Lower lobe of right lung (tissue), 2 donors: ENCODE measurements at regions not wholly inside any gene's neighbourhood (a gene's known extent, or its start where the extent isn't known, plus 50 kb on each side); places are given as distances from the start of the nearest gene placed in this dataset.

Source experiments
- ATAC-seq, 2 donors: fragments of 200-7000 bp; cut with Tn5 transposase; one replicate each; pipeline ENCODE4 v1.9.1; 2020 to 2022; ENCODE audit warnings: mild to moderate bottlenecking in 2 of 2, moderate library complexity in 2 of 2
- DNase-seq: peaks from one replicate; pipeline ENCODE4 v3.0.0-alpha.2; 2020
- H3K27ac ChIP-seq: fragments of 200-600 bp; one replicate; pipeline ENCODE4 v1.8.0; 2022
- H3K27me3 ChIP-seq: fragments of 200-600 bp; one replicate; pipeline ENCODE4 v1.8.0; 2022; ENCODE audit warnings: low read depth
- H3K36me3 ChIP-seq: fragments of 200-600 bp; one replicate; pipeline ENCODE4 v1.8.0; 2022; ENCODE audit warnings: mild to moderate bottlenecking
- H3K4me1 ChIP-seq: fragments of 200-600 bp; one replicate; pipeline ENCODE4 v1.8.0; 2022
- H3K4me3 ChIP-seq: fragments of 200-600 bp; one replicate; pipeline ENCODE4 v1.8.0; 2022; ENCODE audit warnings: mild to moderate bottlenecking
- H3K9me3 ChIP-seq: fragments of 200-600 bp; one replicate; pipeline ENCODE4 v1.8.0; 2022
- CTCF ChIP-seq: fragments of 200-600 bp; IDR thresholded peaks from one replicate; pipeline ENCODE4 v1.8.0; 2022; ENCODE audit warnings: antibody characterized with exemption, mild to moderate bottlenecking
- intact Hi-C: fragments of 100-400 bp; cut with DNase I; formaldehyde crosslinking; loops from one replicate; pipeline ENCODE4 v1.11.0; 2022
- donor health status: DM: no; HTN: yes; CAD: no; lungs with severe emphysema.

- Histone ChIP-seq H3K27ac (no peak overlapping the region), H3K9me3 (no peaks in the 10 kb centered on the region), H3K27me3 (no peaks in the 10 kb centered on the region), H3K36me3 (no peaks in the 10 kb centered on the region), H3K4me3 (no peak overlapping the region), H3K4me1 (no peaks in the 10 kb centered on the region)
- DNase-seq (no peak), ATAC-seq (no peak)
- intact Hi-C loops: no loop called here
- TF ChIP-seq CTCF: no peak
These were observed 1182.7 kb downstream of the FSTL5 start for GRCh38 chr4:160981083-160981482.

DNA sequence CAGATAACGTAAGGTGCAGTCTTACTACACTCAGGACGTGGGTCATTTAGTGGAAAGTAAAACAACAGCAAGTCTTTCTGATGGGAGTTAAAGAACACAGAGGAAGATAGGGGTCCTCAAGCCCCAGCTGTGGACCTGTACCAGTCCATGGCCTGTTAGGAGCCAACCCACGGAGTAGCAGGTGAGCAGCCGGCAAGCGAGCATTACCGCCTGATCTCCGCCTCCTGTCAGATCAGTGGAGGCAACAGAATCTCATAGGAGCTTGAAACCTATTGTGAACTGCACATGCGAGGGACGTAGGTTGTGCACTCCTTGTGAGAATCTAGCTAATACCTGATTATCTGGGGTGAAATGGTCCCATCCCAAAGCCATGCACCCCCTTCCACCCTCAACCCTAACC, 1180.8 kb downstream of the FSTL5 start:
- Histone ChIP-seq H3K27ac (no peak overlapping the region), H3K4me1 (no peaks in the 10 kb centered on the region), H3K27me3 (no peaks in the 10 kb centered on the region), H3K4me3 (no peak overlapping the region), H3K36me3 (no peaks in the 10 kb centered on the region), H3K9me3 (no peaks in the 10 kb centered on the region)
- TF ChIP-seq CTCF: no peak
- intact Hi-C loops: no loop called here
- ATAC-seq: no peak
- DNase-seq: no peak

GRCh38 chr4:161002386-161002785, 1161.4 kb downstream of the FSTL5 start:
- intact Hi-C loops: no loop called here
- no peak overlapping the region for H3K4me3 ChIP-seq
- no peaks in the 10 kb centered on the region for H3K9me3 ChIP-seq
- no peak for TF ChIP-seq CTCF
- H3K36me3 ChIP-seq: no peaks in the 10 kb centered on the region
- no peak overlapping the region for H3K27ac ChIP-seq
- DNase-seq (no peak), ATAC-seq (no peak)
- H3K27me3 ChIP-seq: no peaks in the 10 kb centered on the region
- H3K4me1 ChIP-seq: no peaks in the 10 kb centered on the region

DNA sequence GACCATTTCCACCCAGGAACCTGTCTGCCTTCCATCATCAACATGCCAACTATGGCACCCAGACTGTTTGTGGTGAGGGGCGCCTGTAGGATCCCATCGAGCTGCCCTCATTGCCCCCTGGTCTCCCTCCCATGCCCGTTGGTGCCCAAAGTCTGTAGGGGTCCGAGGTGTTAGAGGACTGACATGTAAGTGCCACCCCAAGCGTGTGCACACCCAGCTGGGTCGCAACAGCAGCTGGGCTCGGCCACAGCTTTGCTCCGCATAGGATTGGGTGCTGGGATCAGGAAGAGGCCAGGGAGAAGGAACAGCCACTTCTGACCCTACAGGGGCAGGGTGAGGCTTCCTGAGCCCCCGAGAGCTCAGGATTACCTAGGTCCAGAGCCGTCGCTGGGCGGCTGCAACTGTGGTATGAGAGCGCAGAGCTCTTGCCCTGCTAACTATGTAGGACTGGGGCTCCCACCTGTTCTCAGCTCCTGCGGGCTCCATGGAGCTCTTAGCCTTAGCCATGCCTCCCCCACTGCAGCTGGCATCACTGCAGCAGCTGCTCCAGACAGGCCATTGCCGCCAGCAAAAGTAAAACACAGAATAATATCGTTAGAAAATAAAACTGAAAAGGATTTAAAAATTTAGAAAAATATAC, 1160.3 kb downstream of the FSTL5 start:
- intact Hi-C loops: no loop called here
- no peaks in the 10 kb centered on the region for H3K4me1 ChIP-seq
- peak in 1 of 2 donors; percentile 41 for ATAC-seq
- no peaks in the 10 kb centered on the region for H3K36me3 ChIP-seq
- no peak overlapping the region for H3K27ac ChIP-seq
- H3K27me3 ChIP-seq: no peaks in the 10 kb centered on the region
- DNase-seq: no peak
- no peak overlapping the region for H3K4me3 ChIP-seq
- TF ChIP-seq CTCF: no peak
- no peaks in the 10 kb centered on the region for H3K9me3 ChIP-seq

DNA sequence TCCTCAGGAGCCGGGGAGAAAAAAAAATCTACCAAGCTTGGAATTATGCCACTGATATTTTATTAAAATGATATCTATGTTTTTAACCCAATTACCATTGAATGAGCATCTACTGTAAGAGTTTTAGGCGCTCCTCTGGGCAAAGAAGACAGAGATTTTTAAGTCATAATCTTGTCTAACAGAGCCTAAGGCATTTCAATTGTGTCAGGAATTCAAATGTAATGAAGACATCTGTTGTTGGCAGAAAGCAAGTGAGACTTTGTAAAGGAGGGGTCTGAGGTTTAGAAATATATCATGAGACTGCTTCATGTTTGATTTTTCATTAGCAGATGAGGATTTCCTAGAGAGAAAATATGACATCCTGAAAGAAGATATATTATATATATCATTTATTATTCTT, 1158.1 kb downstream of the FSTL5 start:
- intact Hi-C loops: no loop called here
- no peaks in the 10 kb centered on the region for H3K36me3 ChIP-seq
- no peaks in the 10 kb centered on the region for H3K27me3 ChIP-seq
- H3K9me3 ChIP-seq: no peaks in the 10 kb centered on the region
- TF ChIP-seq CTCF: no peak
- no peaks in the 10 kb centered on the region for H3K4me1 ChIP-seq
- DNase-seq (no peak), ATAC-seq (no peak)
- H3K4me3 ChIP-seq: no peak overlapping the region
- no peak overlapping the region for H3K27ac ChIP-seq
